K562 (cell line): ENCODE measurements at regions not wholly inside any gene's neighbourhood (a gene's known extent, or its start where the extent isn't known, plus 50 kb on each side); places are given as distances from the start of the nearest gene placed in this dataset.

Experiments
- ATAC-seq: fragments of 200-7000 bp; cut with Tn5 transposase; 3 replicates; pipeline ENCODE4 v1.9.1; 2020; ENCODE audit warnings: moderate library complexity
- BruUV-seq: library from RNA; stranded (reverse); fragments of 400-500 nt; replicated peaks from 2 replicates; lab custom pipeline; 2021; lab: Mats Ljungman, UMichigan
- CTCF ChIA-PET: fragments of 300-600 bp; formaldehyde crosslinking; extraction: SDS; loops from one replicate; lab custom pipeline; 2021; ENCODE audit warnings: low intra/inter-chr PET ratio; lab: Yijun Ruan, JAX
- POLR2A ChIA-PET: fragments of 300-600, 350-650 bp; sonication (Branson Sonifier 250); formaldehyde crosslinking; extraction: SDS; loops from one replicate; lab custom pipeline; 2021; ENCODE audit warnings: antibody characterized with exemption, inconsistent platforms; lab: Yijun Ruan, JAX
- DNase-seq, 4 experiments: peaks; one replicate each; pipeline versions ENCODE4 v3.0.0 to v3.0.0-alpha.2; 2011 to 2018; ENCODE audit warnings: low spot score in 3 of 4, mixed read lengths in 3 of 4; ENCODE audit errors: extremely low read depth in 1 of 4
- FAIRE-seq: peaks from 2 replicates; lab custom pipeline; 2011; peaks lifted over from hg19 to GRCh38; lab: Jason Lieb, UNC
- H2AFZ ChIP-seq: 2 replicates; pipeline ENCODE4 v1.6.0; 2011; ENCODE audit warnings: low read depth, low read length, control low read depth, inconsistent platforms
- H3K27ac ChIP-seq: fragments of 200-600 bp; 3 replicates; pipeline ENCODE4 v1.8.0; 2011; ENCODE audit warnings: low read depth, mild to moderate bottlenecking, control low read depth, inconsistent platforms, low read length, moderate library complexity, mixed read lengths; ENCODE audit errors: extremely low read depth
- H3K27me3 ChIP-seq, 2 experiments: fragments of 300-600 bp in 1 of 2; 2 replicates in 1 of 2; 3 replicates in 1 of 2; pipeline versions ENCODE4 v1.6.0 to v1.8.0; 2011; ENCODE audit warnings: inconsistent platforms in 2 of 2, low read length in 2 of 2, mild to moderate bottlenecking in 1 of 2, mixed read lengths in 1 of 2, moderate library complexity in 1 of 2; ENCODE audit not compliant: control insufficient read depth in 2 of 2, insufficient read depth in 2 of 2
- H3K36me3 ChIP-seq: fragments of 300-600 bp; 3 replicates; pipeline ENCODE4 v1.8.0; 2011; ENCODE audit warnings: mild to moderate bottlenecking, low read length, inconsistent platforms; ENCODE audit not compliant: control insufficient read depth, insufficient read depth
- H3K4me1 ChIP-seq, 2 experiments: fragments of 200-600 bp in 1 of 2; replicated peaks in 1 of 2; 2 replicates in 1 of 2; 3 replicates in 1 of 2; pipeline versions ENCODE4 v1.5.1 to v1.8.0; 2011; ENCODE audit warnings: inconsistent platforms in 2 of 2, low read length in 2 of 2, mild to moderate bottlenecking in 1 of 2, mixed read lengths in 1 of 2, moderate library complexity in 1 of 2; ENCODE audit not compliant: control insufficient read depth in 2 of 2, insufficient read depth in 2 of 2
- H3K4me2 ChIP-seq: 2 replicates; pipeline ENCODE4 v1.6.1; 2011; ENCODE audit warnings: low read length, control low read depth, inconsistent platforms, mixed read lengths; ENCODE audit not compliant: insufficient read depth
- H3K4me3 ChIP-seq: fragments of 200-600 bp; sonication (generic), shearing (Covaris generic); 2 replicates; pipeline ENCODE4 v1.5.1; 2016; ENCODE audit warnings: control low read depth, inconsistent platforms
- H3K79me2 ChIP-seq: fragments of 200-600 bp; 3 replicates; pipeline ENCODE4 v1.8.0; 2011; ENCODE audit warnings: low read length, inconsistent platforms; ENCODE audit not compliant: control insufficient read depth, insufficient read depth
- H3K9ac ChIP-seq, 2 experiments: 2 replicates each; pipeline versions ENCODE4 v1.6.0 to v1.6.1; 2011; ENCODE audit warnings: low read depth in 2 of 2, low read length in 2 of 2, control low read depth in 1 of 2, inconsistent platforms in 1 of 2, mild to moderate bottlenecking in 1 of 2, mixed read lengths in 1 of 2; ENCODE audit not compliant: insufficient read depth in 1 of 2
- H3K9me1 ChIP-seq: one replicate; pipeline ENCODE4 v1.6.0; 2011; ENCODE audit warnings: inconsistent platforms, mild to moderate bottlenecking, low read length, moderate library complexity; ENCODE audit not compliant: control insufficient read depth, insufficient read depth
- H3K9me3 ChIP-seq: replicated peaks from 2 replicates; pipeline ENCODE4 v1.5.1; 2011; ENCODE audit warnings: low read depth, low read length, inconsistent platforms; ENCODE audit not compliant: control insufficient read depth, insufficient read depth
- H4K20me1 ChIP-seq: replicated peaks from 2 replicates; pipeline ENCODE4 v1.6.1; 2011; ENCODE audit warnings: low read length, inconsistent platforms, mixed read lengths; ENCODE audit not compliant: control insufficient read depth, insufficient read depth
- ARID2 ChIP-seq: fragments of 450-650 bp; IDR thresholded peaks from 2 replicates; pipeline ENCODE4 v1.6.1; 2017; ENCODE audit warnings: antibody characterized with exemption, mild to moderate bottlenecking
- BHLHE40 ChIP-seq: IDR thresholded peaks from 2 replicates; pipeline ENCODE4 v1.6.1; 2011; ENCODE audit warnings: low read length, improper control_type of control experiment
- CCAR2 ChIP-seq: fragments of 200-400 bp; formaldehyde crosslinking; IDR thresholded peaks from 2 replicates; pipeline ENCODE4 v1.6.1; 2017; ENCODE audit warnings: mild to moderate bottlenecking, low read depth, low read length
- HMG20A ChIP-seq: fragments of 450-650 bp; formaldehyde crosslinking; conservative IDR thresholded peaks from 2 replicates; pipeline ENCODE4 v1.4.0; 2020; ENCODE audit warnings: mild to moderate bottlenecking, mixed read lengths
- PML ChIP-seq: IDR thresholded peaks from 2 replicates; pipeline ENCODE4 v1.6.1; 2012; ENCODE audit warnings: low read length, inconsistent platforms
- RFX1 ChIP-seq: fragments of 450-650 bp; IDR thresholded peaks from 2 replicates; pipeline ENCODE4 v1.6.1; 2016; ENCODE audit warnings: mild to moderate bottlenecking, moderate library complexity
- SAFB2 ChIP-seq: fragments of 200-400 bp; formaldehyde crosslinking; IDR thresholded peaks from 2 replicates; pipeline ENCODE4 v1.6.1; 2018; ENCODE audit warnings: borderline replicate concordance, low read length, low read depth, moderate library complexity; ENCODE audit not compliant: severe bottlenecking
- SUPT5H ChIP-seq: fragments of 450-650 bp; IDR thresholded peaks from 2 replicates; pipeline ENCODE4 v1.6.1; 2016
- TAF7 ChIP-seq: fragments of 450-650 bp; IDR thresholded peaks from 2 replicates; pipeline ENCODE4 v1.6.1; 2016; ENCODE audit warnings: missing genetic modification characterization, missing compliant biosample characterization
- ZBTB17 ChIP-seq: fragments of 450-650 bp; formaldehyde crosslinking; IDR thresholded peaks from 2 replicates; pipeline ENCODE4 v1.4.0; 2020; ENCODE audit warnings: mild to moderate bottlenecking
- ZNF133 ChIP-seq: fragments of 250-450 bp; sonication (Bioruptor Pico); IDR thresholded peaks from 2 replicates; pipeline ENCODE4 v1.4.0; 2020; ENCODE audit warnings: mild to moderate bottlenecking
- ZNF696 ChIP-seq: fragments of 250-450 bp; sonication (Bioruptor Pico); conservative IDR thresholded peaks from 2 replicates; pipeline ENCODE4 v1.4.0; 2020; ENCODE audit warnings: mild to moderate bottlenecking, moderate library complexity
- ZNF717 ChIP-seq: fragments of 250-450 bp; sonication (Bioruptor Pico); IDR thresholded peaks from 2 replicates; pipeline ENCODE4 v1.5.0; 2021
- ZSCAN32 ChIP-seq: fragments of 450-650 bp; formaldehyde crosslinking; IDR thresholded peaks from 2 replicates; pipeline ENCODE4 v1.4.0; 2020; ENCODE audit warnings: mild to moderate bottlenecking, moderate library complexity
- WGBS: fragments of 100-300 bp; shearing (Covaris generic); methylation state at CpG from one replicate; pipeline ENCODE4 v1.1.6; 2016; ENCODE audit warnings: low coverage, mixed read lengths; ENCODE audit not compliant: insufficient coverage; ENCODE audit errors: missing lambda C conversion rate; 5-methylcytosine and 5-hydroxymethylcytosine counted together
- in situ Hi-C: fragments of 300-500 bp; cut with MboI; formaldehyde crosslinking; loops from 4 replicates; pipeline ENCODE4 v1.15.0; 2018; ENCODE audit warnings: inconsistent platforms, mixed read lengths
- intact Hi-C: fragments of 100-400 bp; cut with micrococcal nuclease; formaldehyde crosslinking; loops from 2 replicates; pipeline ENCODE4 v1.14.2; 2022
- TF ChIP-seq, protein P1 (sequence below), 2 experiments: IDR thresholded peaks in 1 of 2; conservative IDR thresholded peaks in 1 of 2; 2 replicates each; pipeline ENCODE4 v1.6.1; 2016; ENCODE audit warnings: low read depth in 2 of 2, mild to moderate bottlenecking in 1 of 2, missing compliant biosample characterization in 1 of 2, missing genetic modification characterization in 1 of 2, moderate library complexity in 1 of 2

DNA sequence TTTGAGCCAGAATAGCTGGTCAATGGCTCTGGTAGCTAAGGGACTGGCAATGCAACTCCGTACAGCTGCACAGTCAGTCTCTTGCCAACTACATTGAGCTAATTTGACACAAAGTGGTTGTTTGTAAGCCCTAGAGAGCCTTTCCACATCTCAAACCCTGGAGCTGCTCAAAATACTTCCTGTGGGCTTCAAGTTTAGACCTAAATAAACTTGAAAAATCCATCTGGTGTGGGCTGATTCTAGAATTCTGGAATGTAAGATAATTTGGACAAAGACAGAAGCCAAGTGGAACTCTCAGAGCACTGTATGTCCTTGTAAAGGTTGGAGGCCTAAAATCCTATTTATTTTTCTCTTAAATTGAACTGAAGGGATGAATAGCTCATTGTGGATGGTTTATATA is 380.8 kb downstream of the SPRY1 start:
- no TSS peak for BruUV-seq
- ChIA-PET CTCF (no interaction called here), POLR2A (no interaction called here)
- H3K27ac ChIP-seq, result no peak overlapping the region
- no peaks in the 10 kb centered on the region for H3K9me3 ChIP-seq
- no peak overlapping the region for H2AFZ ChIP-seq
- H3K4me2 ChIP-seq, result no peak overlapping the region
- ATAC-seq (no peak), DNase-seq (no peak), FAIRE-seq (no peak)
- H3K27me3 ChIP-seq, result no peaks in the 10 kb centered on the region
- no peaks in the 10 kb centered on the region for H3K36me3 ChIP-seq
- H3K9ac ChIP-seq, result no peak overlapping the region
- TF ChIP-seq ZBTB17 (CRISPR knock-in tag) (no peak), ZNF717 (CRISPR knock-in tag) (no peak), HMG20A (CRISPR knock-in tag) (no peak), SAFB2 (no peak), ZNF133 (CRISPR knock-in tag) (no peak), ZSCAN32 (CRISPR knock-in tag) (no peak), ZNF696 (CRISPR knock-in tag) (no peak), CCAR2 (no peak), TAF7 (tag) (no peak), ARID2 (no peak), PML (no peak), BHLHE40 (no peak), RFX1 (no peak), SUPT5H (no peak)
- TF ChIP-seq, protein P1, sequence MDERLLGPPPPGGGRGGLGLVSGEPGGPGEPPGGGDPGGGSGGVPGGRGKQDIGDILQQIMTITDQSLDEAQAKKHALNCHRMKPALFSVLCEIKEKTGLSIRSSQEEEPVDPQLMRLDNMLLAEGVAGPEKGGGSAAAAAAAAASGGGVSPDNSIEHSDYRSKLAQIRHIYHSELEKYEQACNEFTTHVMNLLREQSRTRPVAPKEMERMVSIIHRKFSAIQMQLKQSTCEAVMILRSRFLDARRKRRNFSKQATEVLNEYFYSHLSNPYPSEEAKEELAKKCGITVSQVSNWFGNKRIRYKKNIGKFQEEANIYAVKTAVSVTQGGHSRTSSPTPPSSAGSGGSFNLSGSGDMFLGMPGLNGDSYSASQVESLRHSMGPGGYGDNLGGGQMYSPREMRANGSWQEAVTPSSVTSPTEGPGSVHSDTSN (CRISPR knock-in tag; IDR thresholded peaks at IDR 0.05; ENCODE audit: low read depth), result no peak
- TF ChIP-seq, protein P1 (tag; conservative IDR thresholded peaks at IDR 0.05; ENCODE audit: low read depth), result no peak
- H3K4me1 ChIP-seq, result no peaks in the 10 kb centered on the region
- H3K4me3 ChIP-seq, result no peak overlapping the region
- WGBS, result 6% methylated on average over 1 of the region's 1 CpG
- no peaks in the 10 kb centered on the region for H4K20me1 ChIP-seq
- in situ Hi-C loops (no loop called here), intact Hi-C loops (loop anchor here (10.0 kb wide), 1 partner anchor 673 kb away; no protein-coding TSS in a partner anchor)
- H3K79me2 ChIP-seq, result no peaks in the 10 kb centered on the region
- no peaks in the 10 kb centered on the region for H3K9me1 ChIP-seq
